ENCODE measurements at regions not wholly inside any gene's neighbourhood (a gene's known extent, or its start where the extent isn't known, plus 50 kb on each side); places are given as distances from the start of the nearest gene placed in this dataset.

GRCh38 chr7:119931230-119931824 is 341.6 kb upstream of the KCND2 start:
- TF ChIP-seq BACH2 (CRISPR knock-in tag; IDR thresholded peaks at IDR 0.05; ENCODE audit: borderline replicate concordance) = no peak
- no peak for TF ChIP-seq TOX (CRISPR knock-in tag; IDR thresholded peaks at IDR 0.05; ENCODE audit: borderline replicate concordance)
- TF ChIP-seq ZNF70 (CRISPR knock-in tag; IDR thresholded peaks at IDR 0.05) = no peak
- no peak for ATAC-seq

- no peak for TF ChIP-seq ZNF8 (CRISPR knock-in tag; IDR thresholded peaks at IDR 0.05)
- no peak for TF ChIP-seq ZFP3 (CRISPR knock-in tag; IDR thresholded peaks at IDR 0.05)
- no peak for TF ChIP-seq CREB5 (CRISPR knock-in tag; IDR thresholded peaks at IDR 0.05; ENCODE audit: low read depth)
- TF ChIP-seq OSR1 (CRISPR knock-in tag; IDR thresholded peaks at IDR 0.05) = no peak
- no peak for TF ChIP-seq POU6F1 (CRISPR knock-in tag; IDR thresholded peaks at IDR 0.05; ENCODE audit: borderline replicate concordance, low read depth)
- no peak for TF ChIP-seq ZFP30 (CRISPR knock-in tag; IDR thresholded peaks at IDR 0.05)
- no peak for TF ChIP-seq TSHZ2 (CRISPR knock-in tag; IDR thresholded peaks at IDR 0.05)
- no peak for TF ChIP-seq ZC3H10 (CRISPR knock-in tag; IDR thresholded peaks at IDR 0.05)
- no peak for TF ChIP-seq TOX (CRISPR knock-in tag; IDR thresholded peaks at IDR 0.05; ENCODE audit: borderline replicate concordance)
- ATAC-seq = peak; percentile 86
Measured at GRCh38 chr7:119935418-119936025, 337.5 kb upstream of the KCND2 start.

GRCh38 chr7:119936836-119937235 is 336.1 kb upstream of the KCND2 start:
- no peak for ATAC-seq
- no peak for TF ChIP-seq PPARA (CRISPR knock-in tag; IDR thresholded peaks at IDR 0.05; ENCODE audit: borderline replicate concordance)
- TF ChIP-seq ISL1 (CRISPR knock-in tag; IDR thresholded peaks at IDR 0.05) = no peak
- no peak for TF ChIP-seq CSRNP3 (CRISPR knock-in tag; IDR thresholded peaks at IDR 0.05)
- TF ChIP-seq ZFP30 (CRISPR knock-in tag; IDR thresholded peaks at IDR 0.05) = no peak
- TF ChIP-seq POU6F1 (CRISPR knock-in tag; IDR thresholded peaks at IDR 0.05; ENCODE audit: borderline replicate concordance, low read depth) = no peak
- no peak for TF ChIP-seq ZNF70 (CRISPR knock-in tag; IDR thresholded peaks at IDR 0.05)
- TF ChIP-seq OSR1 (CRISPR knock-in tag; IDR thresholded peaks at IDR 0.05) = no peak
- no peak for TF ChIP-seq SNAI2 (CRISPR knock-in tag; IDR thresholded peaks at IDR 0.05)
- no peak for TF ChIP-seq ZC3H10 (CRISPR knock-in tag; IDR thresholded peaks at IDR 0.05)
- no peak for TF ChIP-seq TSHZ2 (CRISPR knock-in tag; IDR thresholded peaks at IDR 0.05)
- TF ChIP-seq GLIS3 (CRISPR knock-in tag; IDR thresholded peaks at IDR 0.05) = no peak
- no peak for TF ChIP-seq ZNF8 (CRISPR knock-in tag; IDR thresholded peaks at IDR 0.05)
- TF ChIP-seq ARNTL (CRISPR knock-in tag; IDR thresholded peaks at IDR 0.05; ENCODE audit: borderline replicate concordance, low read depth) = no peak
- no peak for TF ChIP-seq ZNF565 (CRISPR knock-in tag; conservative IDR thresholded peaks at IDR 0.05; ENCODE audit: low read depth)
- TF ChIP-seq RARB (CRISPR knock-in tag; IDR thresholded peaks at IDR 0.05) = no peak

Measured in SK-N-SH treated with all-trans-retinoic acid at 6 μM for 48 hours (cell line).